HG02973 (cell line): ENCODE measurements at regions not wholly inside any gene's neighbourhood (a gene's known extent, or its start where the extent isn't known, plus 50 kb on each side); places are given as distances from the start of the nearest gene placed in this dataset.
A peak's percentile ranks its signal among the peaks of the same experiment; 100 is the strongest.

Experiments used
- ATAC-seq: cut with Tn5 transposase; IDR thresholded peaks from one replicate; pipeline ENCODE4 v1.9.1; 2021; ENCODE audit warnings: moderate library complexity; ENCODE audit not compliant: unreplicated experiment

DNA sequence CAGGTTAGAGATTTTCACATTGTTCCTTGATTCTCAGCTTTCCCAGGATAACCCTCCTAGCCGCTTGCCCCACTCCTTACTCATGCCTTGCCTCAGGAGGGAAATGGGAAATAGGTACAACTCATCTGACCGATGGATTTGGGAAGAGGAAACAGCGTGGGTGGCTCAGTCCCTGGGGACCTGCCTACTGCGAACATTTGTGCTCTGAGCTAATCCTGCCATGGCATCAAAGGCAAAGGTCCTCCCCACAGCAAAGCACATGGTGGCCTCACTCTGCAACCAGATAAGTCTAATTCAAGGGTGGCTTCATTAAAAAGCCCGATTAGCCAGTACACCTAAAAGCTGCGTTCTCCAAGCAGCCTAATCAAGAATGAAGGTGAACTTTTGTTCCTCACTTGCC is 82.4 kb upstream of the ADRA1B start:
- ATAC-seq = no peak

DNA sequence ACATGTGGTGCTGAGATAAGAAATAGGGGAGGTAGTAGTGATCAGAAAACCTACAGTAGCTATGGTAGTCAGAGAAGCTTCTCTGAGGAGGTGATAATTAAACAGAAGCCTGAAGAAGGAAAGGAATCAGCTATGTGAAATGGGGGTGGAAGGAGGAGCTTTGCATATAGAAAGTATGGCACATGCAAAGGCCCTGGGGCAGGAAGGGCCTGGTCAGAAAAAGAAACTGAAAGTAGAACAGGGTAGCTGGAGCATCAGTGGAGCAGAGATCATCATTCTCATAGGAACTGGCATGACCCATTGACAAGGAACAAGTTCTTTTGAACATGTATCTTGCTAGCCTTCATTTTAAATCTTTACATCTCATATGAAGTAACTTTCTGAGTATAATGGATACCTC is 80.7 kb upstream of the ADRA1B start:
- no peak for ATAC-seq

DNA sequence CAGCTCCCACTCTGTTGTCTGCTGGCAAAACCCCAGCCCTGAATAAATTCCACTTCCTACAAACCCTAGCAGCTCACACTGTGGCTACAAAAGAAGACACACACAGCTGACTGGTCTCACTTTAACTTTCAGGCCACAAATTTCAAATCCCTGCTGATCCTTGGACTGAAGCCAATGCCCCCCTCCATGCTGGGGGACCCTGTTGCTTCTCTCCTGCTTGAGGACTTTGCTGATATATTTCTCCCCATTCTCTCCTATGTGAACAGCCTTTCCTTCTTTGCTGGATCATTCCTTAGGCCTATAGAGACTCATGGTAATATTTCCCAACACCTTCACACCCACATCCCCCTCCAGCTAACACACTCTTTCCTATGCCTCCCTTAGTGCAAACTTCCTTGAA is 79.6 kb upstream of the ADRA1B start:
- ATAC-seq = no peak

DNA sequence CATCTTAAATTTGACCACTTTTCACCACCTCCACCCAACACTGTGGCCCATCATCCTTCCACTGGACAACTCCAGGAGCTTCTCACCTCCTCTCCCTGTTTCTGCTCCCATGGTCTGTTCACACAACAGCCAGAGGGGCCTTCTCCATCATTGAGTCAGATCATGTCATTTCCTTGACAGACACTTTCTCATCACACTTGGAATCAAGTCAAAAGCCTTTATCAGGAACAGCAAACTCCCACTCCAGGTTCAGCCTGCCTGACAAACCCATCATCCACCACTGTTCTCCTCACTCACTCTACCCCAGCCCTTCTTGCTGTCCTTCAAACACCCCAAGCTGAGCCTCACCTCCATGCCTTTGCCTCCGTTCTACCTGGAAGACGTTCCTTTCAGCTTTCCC is 78.4 kb upstream of the ADRA1B start:
- ATAC-seq = no peak

DNA sequence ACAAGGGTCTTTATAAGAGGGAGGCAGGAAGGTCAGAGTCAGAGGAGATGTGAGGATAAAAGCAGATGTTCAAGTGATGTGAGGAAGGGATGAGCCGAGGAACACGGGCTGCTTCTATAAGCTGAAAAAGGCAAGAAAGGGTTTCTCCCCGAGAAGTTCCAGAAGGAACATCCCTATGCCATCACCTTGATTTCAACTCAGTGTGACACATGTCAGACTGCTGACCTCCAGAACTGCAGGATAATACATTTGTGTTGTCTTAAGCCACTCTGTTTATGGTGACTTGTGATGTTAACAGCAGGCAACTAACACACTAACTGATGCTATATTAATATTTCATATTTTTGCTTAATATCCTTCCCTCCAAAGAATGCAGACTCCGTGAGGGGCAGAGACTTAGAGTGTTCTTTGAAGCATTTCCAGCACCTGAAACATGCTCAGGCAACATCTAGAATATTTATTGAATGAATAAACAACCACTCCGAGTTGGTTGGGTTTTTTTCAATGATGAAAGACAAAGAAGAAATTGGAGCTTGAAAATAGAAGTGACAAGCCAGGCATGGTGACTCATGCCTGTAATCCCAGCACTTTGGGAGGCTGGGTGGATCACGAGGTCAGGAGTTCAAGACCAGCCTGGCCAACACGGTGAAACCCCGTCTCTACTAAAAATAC is 77.6 kb upstream of the ADRA1B start:
- ATAC-seq = no peak

DNA sequence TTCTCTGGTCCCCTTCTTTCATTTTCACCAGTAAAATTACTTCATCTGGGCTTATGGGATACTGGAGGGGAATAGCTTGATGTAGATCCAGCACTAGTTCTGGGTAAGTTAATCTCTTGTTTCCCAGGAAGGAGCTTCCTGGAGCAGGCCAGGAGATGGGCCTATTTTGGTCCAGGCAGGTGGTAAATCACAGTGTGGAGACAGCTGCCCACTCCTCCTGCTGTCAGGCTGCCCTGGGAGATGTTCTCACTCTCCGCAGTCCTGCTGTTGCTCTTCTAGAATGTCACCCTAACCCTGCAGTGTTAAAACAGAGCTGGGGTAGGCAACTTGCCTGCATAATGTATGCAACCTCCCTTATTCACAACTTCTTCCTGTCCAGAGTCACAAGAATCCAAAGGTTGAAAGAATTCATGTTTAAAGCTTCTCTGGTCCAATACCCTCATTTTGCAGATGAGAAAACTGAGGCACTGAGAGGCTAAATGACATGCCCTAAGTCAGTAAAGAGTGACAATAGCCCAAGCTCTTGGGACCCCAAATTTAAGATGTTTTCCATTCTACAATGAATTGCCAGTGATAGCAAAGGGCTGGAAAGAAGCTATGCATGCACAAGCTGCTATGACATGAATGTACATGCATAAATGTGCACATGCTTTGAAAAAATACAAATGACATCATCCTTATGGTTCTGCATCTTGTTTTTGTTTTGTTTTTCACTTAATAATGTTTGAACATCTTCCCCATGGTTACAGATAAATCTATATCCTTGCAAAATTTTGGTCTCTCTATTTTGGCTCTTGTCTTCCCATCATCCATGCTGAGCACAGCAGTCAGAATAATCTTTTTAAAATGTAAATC is 71.8 kb upstream of the ADRA1B start:
- no peak for ATAC-seq

DNA sequence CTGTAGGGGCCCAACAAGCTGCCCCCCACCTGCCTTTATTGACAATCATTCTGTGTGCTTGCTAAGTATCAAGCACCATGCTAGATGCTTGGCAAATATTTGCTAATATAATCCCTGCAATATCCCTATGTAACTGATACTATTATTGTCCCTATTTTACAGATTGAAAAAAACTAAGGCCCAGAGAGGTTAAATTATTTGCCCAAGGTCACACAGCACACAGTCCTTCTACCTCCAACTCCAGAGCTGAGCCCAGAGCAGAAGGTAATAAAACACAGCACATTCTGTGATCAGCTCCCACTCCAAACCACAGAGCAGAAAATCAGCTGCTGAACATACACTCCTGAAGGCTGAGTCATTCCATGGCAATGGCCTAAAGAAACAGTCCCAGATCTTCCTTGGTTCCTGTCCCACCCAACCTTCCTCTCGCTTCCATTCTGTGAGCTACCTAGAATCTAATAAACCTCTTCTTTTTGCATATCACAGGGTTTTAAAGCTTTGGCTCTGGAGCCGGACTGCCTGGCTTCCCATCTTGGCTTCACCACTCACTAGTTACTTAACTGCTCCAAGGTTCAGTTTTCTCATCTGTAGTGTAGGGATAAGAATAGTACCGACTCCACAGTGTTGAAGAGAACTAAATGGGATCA is 66.7 kb upstream of the ADRA1B start:
- ATAC-seq = no peak

DNA sequence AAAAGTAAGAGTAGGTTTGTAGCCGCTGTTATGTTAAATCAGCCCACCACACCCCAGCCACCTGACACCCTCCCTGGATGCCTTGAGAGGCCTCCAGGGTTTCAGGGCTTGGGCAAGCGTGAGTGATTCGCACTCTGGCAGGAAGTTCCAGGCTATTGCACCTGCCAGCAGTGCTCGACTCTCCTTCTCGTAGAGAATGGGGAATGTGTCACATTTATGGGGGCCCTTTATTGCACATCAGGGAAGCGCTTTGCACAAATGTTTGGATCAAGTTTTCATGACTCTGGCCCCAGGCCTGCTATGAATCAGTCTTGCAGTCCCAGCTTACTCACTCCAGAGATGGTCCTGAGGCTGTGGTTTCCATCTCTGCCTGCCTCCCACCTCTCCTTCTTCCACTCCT is 66.1 kb upstream of the ADRA1B start:
- no peak for ATAC-seq

DNA sequence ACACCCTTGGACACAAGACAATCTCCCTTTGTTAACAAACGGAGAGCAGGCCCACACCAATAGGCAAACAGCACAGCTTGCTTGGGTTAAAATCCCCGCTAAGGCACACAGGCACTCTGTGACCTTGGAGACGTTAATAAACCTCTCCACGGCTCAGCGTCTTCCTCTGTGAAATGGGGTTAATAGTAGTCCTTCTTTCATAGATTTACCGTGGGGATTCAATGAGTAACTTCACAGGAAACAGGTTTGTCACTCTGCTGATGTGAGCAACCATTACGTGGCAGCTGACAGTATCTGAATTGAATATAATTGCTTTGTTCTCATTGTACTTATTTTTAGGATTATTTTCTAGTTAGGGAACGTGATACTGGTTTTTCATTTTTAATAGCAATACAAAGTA is 65.2 kb upstream of the ADRA1B start:
- ATAC-seq = no peak

DNA sequence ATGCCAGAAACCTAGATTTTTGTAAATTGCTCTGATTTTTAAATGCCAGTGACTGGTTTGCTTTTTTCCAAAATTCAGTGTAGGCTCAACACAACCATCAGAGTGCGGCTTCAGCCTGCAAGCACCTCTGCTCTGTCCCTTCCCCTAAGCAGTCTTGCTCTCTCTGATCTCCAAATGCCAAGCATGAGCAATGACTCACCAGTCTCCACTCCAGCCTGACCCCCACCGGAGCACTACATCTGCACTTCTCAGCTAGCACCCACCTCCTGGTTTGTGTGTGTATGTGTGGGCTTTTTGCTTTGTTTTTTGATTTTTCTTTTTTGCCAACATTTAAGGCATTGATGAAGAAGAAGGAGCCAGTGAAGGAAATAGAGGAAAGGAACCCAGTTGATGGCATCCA is 61.4 kb upstream of the ADRA1B start:
- no peak for ATAC-seq

DNA sequence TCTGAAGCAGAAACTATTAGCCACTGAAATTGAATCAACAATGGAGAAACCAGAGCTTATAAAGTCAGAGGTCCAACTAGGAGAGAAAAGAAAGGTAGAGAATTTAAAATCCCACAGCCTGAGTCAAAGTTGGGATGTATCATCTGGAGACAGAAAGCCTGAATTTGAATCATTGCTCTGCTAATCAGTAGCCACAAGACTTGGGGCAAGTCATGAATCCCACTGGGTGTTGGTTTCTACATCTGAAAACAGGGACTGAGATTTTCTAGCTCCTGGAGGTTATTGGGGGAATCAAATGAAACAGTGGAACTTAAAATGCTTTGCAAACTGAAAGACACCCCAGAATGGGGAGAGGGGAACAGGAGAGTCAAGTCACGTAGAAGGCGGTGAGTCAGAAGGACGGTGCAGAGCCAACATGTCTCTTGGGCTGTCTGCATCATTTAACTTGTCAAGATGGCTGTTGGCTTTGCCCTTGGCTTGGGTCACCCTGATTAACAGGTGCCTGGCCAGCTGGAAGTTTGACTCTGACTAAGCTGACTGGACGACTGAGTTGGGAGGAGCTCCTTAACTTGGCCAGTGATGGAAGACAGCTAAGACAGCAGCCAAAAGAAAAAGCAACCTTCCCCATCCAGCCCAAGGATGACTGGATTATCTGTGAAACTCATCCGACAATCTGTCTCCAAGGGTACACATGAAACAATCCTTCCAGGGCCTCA is 60.6 kb upstream of the ADRA1B start:
- ATAC-seq = no peak

DNA sequence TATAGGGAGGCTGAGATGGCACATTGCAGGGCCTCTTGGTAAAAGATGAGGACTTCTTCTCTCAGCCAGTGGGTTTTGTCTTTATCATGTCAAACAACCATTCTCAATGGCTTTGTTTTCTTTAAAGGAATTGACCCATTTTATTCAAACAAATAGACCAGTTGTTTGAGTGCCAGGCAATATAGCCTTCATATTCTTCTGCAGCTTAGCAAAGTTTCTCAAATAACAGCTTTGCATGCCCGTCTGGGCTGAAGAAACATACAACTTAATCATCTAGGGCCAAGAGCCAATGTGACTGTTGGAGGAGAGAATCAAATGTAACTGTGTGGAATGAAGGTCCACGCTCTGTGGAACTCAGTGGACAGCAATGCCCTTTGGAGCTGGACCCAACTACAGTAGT is 57.4 kb upstream of the ADRA1B start:
- ATAC-seq = no peak

DNA sequence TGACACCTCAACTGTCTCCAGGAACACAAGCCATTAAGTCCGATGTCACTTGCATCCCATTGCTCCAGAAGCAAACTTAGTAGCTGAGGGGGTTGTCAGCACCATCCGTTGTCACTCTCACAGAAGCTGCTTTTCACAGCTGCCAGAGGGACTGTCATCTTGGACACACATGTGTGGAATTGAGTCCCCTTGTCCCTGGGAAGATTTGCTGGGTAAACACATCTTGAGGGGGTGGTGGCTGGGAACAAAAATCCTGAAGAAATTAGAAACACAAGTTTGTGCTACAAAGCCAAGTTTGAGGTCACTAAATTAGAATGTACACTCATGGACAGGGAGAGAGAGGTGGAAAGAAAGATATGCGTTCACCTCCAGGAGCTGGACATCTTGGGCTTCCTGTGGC is 55.2 kb upstream of the ADRA1B start:
- ATAC-seq = no peak

DNA sequence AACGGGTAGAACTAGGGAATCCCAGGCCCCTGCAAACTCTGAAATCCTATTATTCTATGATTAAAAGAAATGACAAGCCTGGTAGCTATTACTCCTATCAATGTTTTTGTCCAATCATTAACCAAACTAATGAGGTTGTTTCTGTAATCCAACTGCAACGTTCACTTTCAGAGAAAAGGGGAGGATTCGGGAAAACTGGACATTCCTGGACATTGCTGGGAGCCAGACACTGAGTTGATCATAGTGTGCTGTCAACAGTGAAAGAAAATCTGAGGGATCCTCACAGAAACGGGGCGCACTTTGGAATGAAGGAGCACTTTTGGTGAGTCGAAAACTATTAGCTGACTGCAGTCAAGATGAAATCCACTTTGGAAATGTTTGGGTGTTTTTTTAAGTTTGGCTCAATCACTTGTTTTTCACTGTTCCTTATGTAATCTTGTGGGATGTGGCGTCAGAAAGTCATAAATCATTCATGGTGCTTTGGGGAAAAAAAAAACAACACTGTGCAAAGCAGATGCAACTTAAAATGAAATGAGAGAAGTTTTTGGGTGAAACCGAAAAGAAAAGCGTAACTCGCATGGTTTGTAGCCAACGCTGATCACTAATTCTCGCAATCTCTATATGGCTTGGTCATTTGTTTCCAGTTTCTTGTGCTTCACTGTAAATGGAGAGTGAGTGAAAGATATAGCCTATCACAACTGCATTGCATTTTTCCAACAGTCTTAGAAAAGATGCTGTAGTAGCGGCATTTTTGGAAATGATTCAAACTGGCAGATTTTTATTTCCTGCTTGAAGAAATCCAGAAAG is 51.2 kb upstream of the ADRA1B start:
- ATAC-seq = peak; percentile 85

DNA sequence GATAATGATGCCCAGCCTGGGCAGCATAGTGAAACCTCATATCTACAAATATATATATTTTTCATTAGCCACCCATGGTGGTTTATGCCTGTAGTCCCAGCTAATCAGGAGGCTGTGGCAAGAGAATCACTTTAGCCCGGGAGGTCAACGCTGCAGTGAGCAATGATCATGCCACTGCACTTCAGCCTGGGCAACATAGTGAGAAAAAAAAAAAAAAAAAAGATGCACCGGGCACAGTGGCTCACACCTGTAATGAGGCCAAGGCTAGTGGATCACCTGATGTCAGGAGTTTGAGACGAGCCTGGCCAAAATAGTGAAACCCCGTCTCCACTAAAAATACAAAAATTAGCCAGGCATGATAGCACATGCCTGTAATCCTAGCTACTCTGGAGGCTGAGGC is 50.2 kb upstream of the ADRA1B start:
- ATAC-seq = no peak
